Gastroesophageal sphincter (tissue), 4 donors: ENCODE measurements at regions not wholly inside any gene's neighbourhood (a gene's known extent, or its start where the extent isn't known, plus 50 kb on each side); places are given as distances from the start of the nearest gene placed in this dataset.

Experiments
- ATAC-seq: fragments of 150-250 bp; one replicate; pipeline ENCODE4 v1.9.1; 2016; ENCODE audit warnings: mild to moderate bottlenecking, moderate library complexity
- H3K27ac ChIP-seq, 4 donors: fragments of 200-600 bp; sonication (generic) in 3 of 4; 1 replicate in 3 of 4; 2 replicates in 1 of 4; pipeline ENCODE4 v1.5.1; 2016 to 2019
- H3K27me3 ChIP-seq: fragments of 200-600 bp; sonication (generic); one replicate; pipeline ENCODE4 v1.5.1; 2019
- H3K36me3 ChIP-seq, 2 donors: fragments of 200-600 bp; sonication (generic); one replicate each; pipeline ENCODE4 v1.5.1; 2019; ENCODE audit warnings: control low read depth in 1 of 2
- H3K4me1 ChIP-seq, 3 donors: fragments of 200-600 bp; sonication (generic); 1 replicate in 2 of 3; 2 replicates in 1 of 3; pipeline ENCODE4 v1.5.1; 2016 to 2019; ENCODE audit warnings: control low read depth in 2 of 3
- H3K4me3 ChIP-seq, 2 donors: fragments of 200-600 bp; sonication (generic); one replicate each; pipeline ENCODE4 v1.5.1; 2019; ENCODE audit warnings: mild to moderate bottlenecking in 1 of 2, moderate library complexity in 1 of 2
- H3K9me3 ChIP-seq, 3 donors: fragments of 200-600 bp; sonication (generic); one replicate each; pipeline ENCODE4 v1.5.1; 2017 to 2019; ENCODE audit warnings: control low read depth in 2 of 3
- EP300 ChIP-seq: sonication (generic); formaldehyde crosslinking; IDR thresholded peaks from one replicate; pipeline ENCODE4 v1.6.1; 2017; ENCODE audit warnings: antibody characterized with exemption, mild to moderate bottlenecking
- POLR2A ChIP-seq, 2 donors: fragments of 450-650 bp; IDR thresholded peaks; one replicate each; pipeline ENCODE4 v1.6.1; 2017; ENCODE audit warnings: antibody characterized with exemption in 2 of 2, mild to moderate bottlenecking in 2 of 2, moderate library complexity in 1 of 2
- POLR2AphosphoS5 ChIP-seq: sonication (generic); formaldehyde crosslinking; IDR thresholded peaks from one replicate; pipeline ENCODE4 v1.6.1; 2017; ENCODE audit warnings: antibody characterized with exemption
- WGBS, 2 donors: methylation state at CpG; one replicate each; pipeline ENCODE4 v1.1.5; 2018; ENCODE audit warnings: low coverage in 1 of 2; 5-methylcytosine and 5-hydroxymethylcytosine counted together
- TF ChIP-seq, protein P1 (sequence below), 4 experiments: fragments of 200-600 bp in 2 of 4; fragments of 450-650 bp in 2 of 4; sonication (generic) in 1 of 4; IDR thresholded peaks; one replicate each; pipeline ENCODE4 v1.5.1; 2017 to 2019; ENCODE audit warnings: antibody characterized with exemption in 4 of 4, mild to moderate bottlenecking in 2 of 4, moderate library complexity in 2 of 4

DNA sequence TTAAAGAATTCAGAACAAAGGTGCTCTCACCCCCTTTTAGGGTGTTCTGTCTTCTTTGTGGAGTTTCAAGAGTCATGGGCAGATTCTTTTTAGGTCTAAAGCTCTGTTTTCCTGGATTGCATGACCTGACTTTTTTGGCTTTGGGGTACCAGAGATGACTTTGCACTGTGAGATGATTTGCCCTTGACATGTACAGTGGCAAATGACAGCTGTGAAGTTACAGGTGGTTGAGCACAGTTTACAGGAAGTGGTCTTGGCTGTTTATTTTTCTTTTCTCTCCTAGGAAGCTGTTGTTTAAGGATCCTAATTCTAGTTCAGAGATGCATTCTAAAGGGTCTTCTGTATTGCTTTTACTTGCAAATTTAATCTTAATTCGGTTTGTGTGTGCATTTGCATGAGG lies 83.8 kb upstream of the METAP2 start:
- H3K9me3 ChIP-seq: no peaks in the 10 kb centered on the region
- no peaks in the 10 kb centered on the region for H3K27me3 ChIP-seq
- TF ChIP-seq POLR2AphosphoS5 (no peak), POLR2A (IDR thresholded peaks at IDR 0.05) (no peak), EP300 (no peak)
- TF ChIP-seq, protein P1, sequence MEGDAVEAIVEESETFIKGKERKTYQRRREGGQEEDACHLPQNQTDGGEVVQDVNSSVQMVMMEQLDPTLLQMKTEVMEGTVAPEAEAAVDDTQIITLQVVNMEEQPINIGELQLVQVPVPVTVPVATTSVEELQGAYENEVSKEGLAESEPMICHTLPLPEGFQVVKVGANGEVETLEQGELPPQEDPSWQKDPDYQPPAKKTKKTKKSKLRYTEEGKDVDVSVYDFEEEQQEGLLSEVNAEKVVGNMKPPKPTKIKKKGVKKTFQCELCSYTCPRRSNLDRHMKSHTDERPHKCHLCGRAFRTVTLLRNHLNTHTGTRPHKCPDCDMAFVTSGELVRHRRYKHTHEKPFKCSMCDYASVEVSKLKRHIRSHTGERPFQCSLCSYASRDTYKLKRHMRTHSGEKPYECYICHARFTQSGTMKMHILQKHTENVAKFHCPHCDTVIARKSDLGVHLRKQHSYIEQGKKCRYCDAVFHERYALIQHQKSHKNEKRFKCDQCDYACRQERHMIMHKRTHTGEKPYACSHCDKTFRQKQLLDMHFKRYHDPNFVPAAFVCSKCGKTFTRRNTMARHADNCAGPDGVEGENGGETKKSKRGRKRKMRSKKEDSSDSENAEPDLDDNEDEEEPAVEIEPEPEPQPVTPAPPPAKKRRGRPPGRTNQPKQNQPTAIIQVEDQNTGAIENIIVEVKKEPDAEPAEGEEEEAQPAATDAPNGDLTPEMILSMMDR (IDR thresholded peaks at IDR 0.05): no peak
- H3K36me3 ChIP-seq: no peaks in the 10 kb centered on the region
- peaks cover 0 to 18% (median 0%) of the 10 kb centered on the region in 3 donors for H3K4me1 ChIP-seq
- no peak overlapping the region for H3K27ac ChIP-seq
- WGBS, 2 donors: 50% methylated on average over 1 of the region's 1 CpG; no CpG with 5 or more reads in 1 of the 2 donors
- no peak overlapping the region for H3K4me3 ChIP-seq
- ATAC-seq: no peak

DNA sequence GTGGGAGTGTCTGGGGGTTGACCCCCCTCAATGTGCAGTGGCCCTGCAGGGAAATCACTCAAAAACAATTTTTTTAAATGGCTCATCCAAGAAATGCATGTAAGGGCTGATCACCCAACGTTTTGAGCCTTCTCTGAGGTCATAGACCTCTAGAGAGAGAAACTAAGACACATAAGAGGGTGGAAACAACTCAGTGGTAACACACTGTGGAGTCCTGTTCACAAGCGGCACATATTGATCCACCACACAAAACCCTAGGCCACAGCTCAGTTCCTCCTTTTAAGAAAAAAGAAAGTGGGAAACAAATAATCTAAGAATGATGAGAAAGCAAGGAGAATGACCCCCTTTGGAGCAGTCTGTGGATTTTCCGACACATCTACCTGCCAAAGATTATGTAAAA lies 83.0 kb upstream of the METAP2 start:
- WGBS, 2 donors: 60 to 79% methylated on average over 1 to 3 of the region's 3 CpGs
- no peak for TF ChIP-seq POLR2AphosphoS5
- no peak for TF ChIP-seq EP300
- no peak for TF ChIP-seq POLR2A (IDR thresholded peaks at IDR 0.05)
- TF ChIP-seq, protein P1 (IDR thresholded peaks at IDR 0.05): no peak
- H3K36me3 ChIP-seq: no peaks in the 10 kb centered on the region

DNA sequence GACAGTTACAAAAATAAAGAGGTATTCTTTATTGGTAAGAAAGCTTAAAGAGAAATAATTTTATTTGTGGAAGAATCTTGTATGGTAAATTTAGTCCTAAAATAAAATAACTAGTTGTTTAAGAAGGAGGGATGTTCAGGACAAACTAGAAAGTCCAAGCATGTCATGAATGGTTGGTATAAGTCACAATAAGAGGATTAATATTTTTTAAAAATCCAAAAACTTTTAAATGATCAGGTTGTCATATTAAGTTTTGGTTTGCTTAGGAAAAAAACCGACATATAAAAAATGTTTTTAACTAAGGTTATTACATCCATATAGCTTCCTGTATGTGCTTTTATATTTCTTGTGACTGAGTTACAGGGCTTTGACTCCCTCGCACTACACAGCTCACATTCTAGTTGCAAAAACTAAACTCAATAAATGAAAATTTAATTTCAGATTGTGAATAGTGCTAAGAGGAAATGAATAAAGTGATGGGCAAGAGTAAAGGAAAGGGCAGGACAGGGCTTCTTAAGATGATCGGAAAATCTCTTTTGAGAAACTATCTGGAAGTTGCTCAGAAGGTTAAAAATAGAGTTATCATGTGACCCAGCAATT lies 80.7 kb upstream of the METAP2 start:
- 58 to 71% methylated on average over 3 of the region's 3 CpGs for WGBS, 2 donors
- Histone ChIP-seq H3K27ac (peak overlapping the region in 1 of 4 donors; percentile 5), H3K9me3 (no peaks in the 10 kb centered on the region), H3K4me3 (no peak overlapping the region), H3K27me3 (no peaks in the 10 kb centered on the region), H3K4me1 (peaks cover 0 to 2% (median 0%) of the 10 kb centered on the region in 3 donors), H3K36me3 (no peaks in the 10 kb centered on the region)
- ATAC-seq: no peak
- TF ChIP-seq POLR2AphosphoS5: no peak
- TF ChIP-seq, protein P1 (IDR thresholded peaks at IDR 0.05): no peak

More for the DNA sequence above, 83.0 kb upstream of the METAP2 start:
- ATAC-seq: no peak
- Histone ChIP-seq H3K4me3 (no peak overlapping the region), H3K9me3 (no peaks in the 10 kb centered on the region), H3K27me3 (no peaks in the 10 kb centered on the region), H3K27ac (no peak overlapping the region), H3K4me1 (peaks cover 0 to 11% (median 2%) of the 10 kb centered on the region in 3 donors)

DNA sequence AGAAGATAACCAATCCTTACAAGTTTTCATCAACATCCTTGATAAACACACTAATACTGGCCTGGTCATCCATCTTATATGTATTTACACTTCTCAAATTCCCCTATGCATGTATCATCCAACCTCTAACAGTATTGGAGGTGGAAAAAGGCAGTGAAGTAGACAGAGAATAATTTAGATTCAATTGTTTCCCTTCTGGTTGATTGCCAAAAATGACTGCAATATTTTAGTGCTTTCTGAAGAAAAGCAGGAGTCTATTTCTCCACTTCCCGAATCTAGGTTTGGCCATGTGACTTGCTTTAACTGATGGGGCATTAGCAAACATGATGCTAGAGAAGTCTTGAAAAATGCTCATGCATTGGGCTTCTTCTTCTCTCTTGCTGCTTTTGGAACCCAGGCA lies 78.3 kb upstream of the METAP2 start:
- ATAC-seq: no peak
- Histone ChIP-seq H3K4me1 (peaks cover 0 to 2% (median 0%) of the 10 kb centered on the region in 3 donors), H3K36me3 (no peaks in the 10 kb centered on the region), H3K27ac (peak overlapping the region in 2 of 4 donors; percentile 21 to 24), H3K4me3 (no peak overlapping the region), H3K27me3 (no peaks in the 10 kb centered on the region), H3K9me3 (no peaks in the 10 kb centered on the region)
- TF ChIP-seq, protein P1 (IDR thresholded peaks at IDR 0.05): no peak
- TF ChIP-seq POLR2A (IDR thresholded peaks at IDR 0.05): no peak
- WGBS, 2 donors: 0 to 24% methylated on average over 1 of the region's 1 CpG

DNA sequence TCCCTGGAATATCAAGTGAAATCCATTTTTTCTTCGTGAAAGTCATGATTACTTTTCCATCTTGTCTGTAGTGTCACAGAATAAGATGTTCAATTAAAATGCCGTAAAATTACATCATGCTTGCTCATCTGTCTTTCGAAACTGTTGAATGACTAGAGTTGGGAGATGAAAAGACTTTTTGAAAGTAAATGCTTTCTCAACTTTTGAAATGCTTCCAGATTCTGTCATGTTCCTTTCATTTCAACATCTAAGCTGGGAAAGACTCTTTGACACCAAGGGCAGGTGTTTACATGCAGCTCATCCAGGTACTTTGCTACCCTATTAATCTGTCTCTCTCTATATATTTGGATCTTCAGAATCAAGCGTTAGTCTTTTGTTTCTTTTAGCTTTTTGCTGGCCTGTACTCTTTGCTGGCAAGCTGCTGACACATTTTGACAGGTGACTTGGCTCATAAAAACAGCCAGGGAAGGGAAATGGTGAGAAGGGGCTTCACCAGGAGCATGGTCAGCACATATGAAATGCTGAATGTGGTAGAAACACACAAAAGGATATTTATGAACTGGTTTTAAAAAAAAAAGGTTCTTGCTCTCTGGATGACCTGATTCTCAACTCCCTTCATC lies 77.0 kb upstream of the METAP2 start:
- ATAC-seq: no peak
- Histone ChIP-seq H3K27ac (peak overlapping the region in 3 of 4 donors; percentile 24 to 41 (median 40)), H3K4me3 (no peak overlapping the region), H3K4me1 (peaks cover 0 to 2% (median 0%) of the 10 kb centered on the region in 3 donors), H3K27me3 (no peaks in the 10 kb centered on the region), H3K36me3 (no peaks in the 10 kb centered on the region), H3K9me3 (no peaks in the 10 kb centered on the region)
- 17 to 43% methylated on average over 4 of the region's 4 CpGs for WGBS, 2 donors
- no peak for TF ChIP-seq POLR2A (IDR thresholded peaks at IDR 0.05)
- TF ChIP-seq POLR2AphosphoS5: no peak
- TF ChIP-seq EP300: no peak
- TF ChIP-seq, protein P1 (IDR thresholded peaks at IDR 0.05): no peak
